Colonic mucosa (tissue), 4 donors: ENCODE measurements at regions not wholly inside any gene's neighbourhood (a gene's known extent, or its start where the extent isn't known, plus 50 kb on each side); places are given as distances from the start of the nearest gene placed in this dataset.

Experiments
- DNase-seq: peaks from one replicate; pipeline ENCODE4 v3.0.0-alpha.2; 2020
- H3K27ac ChIP-seq: fragments of 200-600 bp; one replicate; pipeline ENCODE4 v1.8.0; 2021
- H3K27me3 ChIP-seq: fragments of 200-600 bp; one replicate; pipeline ENCODE4 v1.8.0; 2021
- H3K36me3 ChIP-seq: fragments of 200-600 bp; one replicate; pipeline ENCODE4 v1.8.0; 2021
- H3K4me1 ChIP-seq: fragments of 200-600 bp; one replicate; pipeline ENCODE4 v1.8.0; 2021; ENCODE audit warnings: mild to moderate bottlenecking
- H3K4me3 ChIP-seq: fragments of 200-600 bp; one replicate; pipeline ENCODE4 v1.8.0; 2021
- H3K9ac ChIP-seq, 2 donors: one replicate each; pipeline ENCODE4 v1.7.0; 2013; ENCODE audit warnings: control low read depth in 2 of 2, low read depth in 2 of 2, low read length in 2 of 2
- H3K9me3 ChIP-seq: fragments of 200-600 bp; one replicate; pipeline ENCODE4 v1.8.0; 2021
- CTCF ChIP-seq: fragments of 200-600 bp; IDR thresholded peaks from one replicate; pipeline ENCODE4 v1.8.0; 2022; ENCODE audit warnings: antibody characterized with exemption, mild to moderate bottlenecking
- intact Hi-C: fragments of 100-400 bp; cut with DNase I; formaldehyde crosslinking; loops from one replicate; pipeline ENCODE4 v1.14.1; 2022
- donor health status: healthy.
- donor health status: DM: no; HTN: no; CAD: no.
- donor health status: DM: no; HTN: no; CAD: no.

- Histone ChIP-seq H3K9ac (no peak overlapping the region), H3K27ac (no peak overlapping the region), H3K4me1 (no peaks in the 10 kb centered on the region), H3K9me3 (no peaks in the 10 kb centered on the region), H3K4me3 (no peak overlapping the region), H3K36me3 (no peaks in the 10 kb centered on the region), H3K27me3 (no peaks in the 10 kb centered on the region)
- no peak for DNase-seq
- TF ChIP-seq CTCF = no peak
- intact Hi-C loops = no loop called here
Measured at GRCh38 chr5:68352166-68352565, 136.6 kb downstream of the PIK3R1 start.

DNA sequence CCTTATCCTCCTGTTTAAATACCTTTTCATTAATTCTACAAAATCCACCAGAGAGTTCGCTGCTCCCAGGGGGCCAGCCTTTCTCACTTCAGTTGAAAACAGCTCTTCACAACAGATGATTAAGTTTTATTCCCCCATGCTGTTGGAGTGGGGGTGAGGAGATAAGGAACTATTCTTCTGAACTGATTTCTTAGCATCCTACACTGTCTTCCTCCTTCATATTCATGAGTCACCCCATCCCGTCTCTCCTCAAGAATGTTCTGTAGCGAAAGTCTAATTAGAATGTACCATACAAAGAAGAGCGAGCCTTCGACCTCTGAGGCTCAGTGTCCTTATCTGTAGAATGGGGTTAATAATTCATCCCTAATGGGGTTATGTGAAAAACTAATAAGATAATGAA lies 138.0 kb downstream of the PIK3R1 start:
- Histone ChIP-seq H3K27ac (no peak overlapping the region), H3K27me3 (no peaks in the 10 kb centered on the region), H3K4me3 (no peak overlapping the region), H3K9me3 (no peaks in the 10 kb centered on the region), H3K36me3 (no peaks in the 10 kb centered on the region), H3K4me1 (no peaks in the 10 kb centered on the region), H3K9ac (no peak overlapping the region)
- TF ChIP-seq CTCF = no peak
- intact Hi-C loops = no loop called here
- DNase-seq = no peak

DNA sequence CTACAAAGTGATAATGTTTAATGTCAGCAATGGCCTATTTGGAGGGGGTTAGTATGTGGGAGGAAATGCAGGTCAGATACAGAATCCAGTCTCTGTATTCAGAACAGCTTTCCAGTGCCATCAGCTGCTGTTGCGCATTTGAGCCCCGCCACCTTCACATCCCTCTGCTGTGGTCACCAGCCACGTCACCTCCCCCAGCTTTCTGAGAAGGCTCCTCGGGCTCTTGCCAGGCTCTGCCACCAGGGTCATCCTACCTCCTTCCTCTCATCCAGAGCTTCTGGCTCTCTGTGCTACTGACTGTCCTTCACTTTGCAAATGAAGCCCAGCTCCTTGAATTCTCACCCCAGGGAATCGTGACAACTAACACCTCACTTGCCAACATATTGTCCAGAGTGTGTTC lies 138.8 kb downstream of the PIK3R1 start:
- intact Hi-C loops = no loop called here
- H3K27ac ChIP-seq = no peak overlapping the region
- no peaks in the 10 kb centered on the region for H3K4me1 ChIP-seq
- no peaks in the 10 kb centered on the region for H3K9me3 ChIP-seq
- TF ChIP-seq CTCF = no peak
- no peaks in the 10 kb centered on the region for H3K36me3 ChIP-seq
- H3K27me3 ChIP-seq = no peaks in the 10 kb centered on the region
- H3K9ac ChIP-seq = no peak overlapping the region
- no peak for DNase-seq
- no peak overlapping the region for H3K4me3 ChIP-seq

- Histone ChIP-seq H3K27ac (no peak overlapping the region), H3K4me3 (no peak overlapping the region), H3K9ac (no peak overlapping the region), H3K9me3 (no peaks in the 10 kb centered on the region), H3K36me3 (no peaks in the 10 kb centered on the region), H3K27me3 (no peaks in the 10 kb centered on the region), H3K4me1 (no peaks in the 10 kb centered on the region)
- DNase-seq = no peak
- no peak for TF ChIP-seq CTCF
- intact Hi-C loops = no loop called here
Measured at GRCh38 chr5:68356216-68356615, 140.7 kb downstream of the PIK3R1 start.

DNA sequence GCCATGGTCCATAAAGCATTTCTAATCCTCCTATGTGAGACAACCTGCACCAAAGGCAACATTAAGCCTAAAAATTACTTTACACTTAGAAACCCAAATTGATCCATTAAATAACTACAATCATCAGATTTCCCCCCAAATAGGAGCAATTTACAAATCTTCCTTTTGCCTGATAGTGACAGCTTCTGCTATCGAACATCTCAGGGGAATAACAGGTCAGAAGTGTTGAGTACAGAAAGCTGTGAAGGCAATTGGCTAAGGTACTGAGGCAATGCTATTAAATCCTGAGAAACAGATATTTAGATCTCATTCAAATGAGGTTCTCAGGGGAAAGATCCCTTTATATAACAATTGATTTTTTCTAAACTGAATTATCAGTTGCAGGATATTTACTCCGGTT lies 141.1 kb downstream of the PIK3R1 start:
- TF ChIP-seq CTCF = no peak
- Histone ChIP-seq H3K27ac (no peak overlapping the region), H3K4me1 (no peaks in the 10 kb centered on the region), H3K36me3 (no peaks in the 10 kb centered on the region), H3K9me3 (no peaks in the 10 kb centered on the region), H3K27me3 (no peaks in the 10 kb centered on the region), H3K9ac (no peak overlapping the region), H3K4me3 (no peak overlapping the region)
- no peak for DNase-seq
- intact Hi-C loops = no loop called here

- Histone ChIP-seq H3K9ac (no peak overlapping the region), H3K36me3 (no peaks in the 10 kb centered on the region), H3K4me3 (no peak overlapping the region), H3K9me3 (no peaks in the 10 kb centered on the region), H3K27ac (no peak overlapping the region), H3K27me3 (no peaks in the 10 kb centered on the region), H3K4me1 (no peaks in the 10 kb centered on the region)
- DNase-seq = no peak
- intact Hi-C loops = no loop called here
- no peak for TF ChIP-seq CTCF
Measured at GRCh38 chr5:68359699-68360098, 144.1 kb downstream of the PIK3R1 start.
